Stimulated activated CD8-positive, alpha-beta memory T cell treated with anti-CD3 and anti-CD28 coated beads, Interleukin-2, amount 100 ng/mL, for 1 hour (primary cell): ENCODE measurements at regions not wholly inside any gene's neighbourhood (a gene's known extent, or its start where the extent isn't known, plus 50 kb on each side); places are given as distances from the start of the nearest gene placed in this dataset.
"Not testable (repeated sequence)": the region's sequence is repeated elsewhere in the genome, so short reads cannot be mapped to it uniquely, and the experiment has no call there.

Experiments used
- DNase-seq, 2 donors: peaks; one replicate each; pipeline ENCODE4 v3.0.0-alpha.2; 2020; ENCODE audit warnings: low read depth in 2 of 2

DNA sequence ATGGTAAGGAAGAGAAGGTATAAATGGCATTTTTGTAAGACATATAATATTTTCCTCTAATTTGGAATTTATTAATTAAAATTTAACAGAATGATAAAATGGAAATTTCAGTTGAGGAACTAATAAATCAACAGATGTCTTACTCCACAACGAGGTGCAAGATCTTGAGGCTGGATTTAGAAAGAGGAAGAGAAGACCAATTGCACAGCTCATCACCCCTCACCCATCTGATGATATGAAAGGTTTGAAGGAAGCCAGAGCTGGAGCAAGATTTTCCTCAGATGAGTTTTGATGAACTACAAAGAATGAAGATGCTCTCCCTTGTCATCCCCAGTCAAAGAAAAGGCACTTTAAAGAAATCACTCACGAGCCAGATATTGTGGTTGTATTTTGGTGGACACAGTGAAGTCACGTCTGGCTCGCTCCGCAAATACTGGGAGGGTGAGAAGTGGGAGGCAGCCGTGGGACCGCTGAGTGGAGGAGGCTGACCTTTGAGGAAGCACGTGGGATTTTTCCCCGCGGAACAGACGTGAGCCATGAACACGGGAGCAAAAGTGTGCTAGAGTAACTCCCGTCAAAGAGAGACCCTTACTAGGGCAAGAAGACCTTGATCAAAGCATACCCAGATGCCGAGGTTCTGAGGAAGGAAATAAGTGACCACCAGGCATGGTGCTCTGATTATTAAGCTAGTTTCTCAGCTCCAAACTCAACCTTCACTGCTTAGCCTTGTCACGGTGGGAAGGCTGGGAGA lies 511.4 kb downstream of the RNF144A start:
- no peak for DNase-seq

DNA sequence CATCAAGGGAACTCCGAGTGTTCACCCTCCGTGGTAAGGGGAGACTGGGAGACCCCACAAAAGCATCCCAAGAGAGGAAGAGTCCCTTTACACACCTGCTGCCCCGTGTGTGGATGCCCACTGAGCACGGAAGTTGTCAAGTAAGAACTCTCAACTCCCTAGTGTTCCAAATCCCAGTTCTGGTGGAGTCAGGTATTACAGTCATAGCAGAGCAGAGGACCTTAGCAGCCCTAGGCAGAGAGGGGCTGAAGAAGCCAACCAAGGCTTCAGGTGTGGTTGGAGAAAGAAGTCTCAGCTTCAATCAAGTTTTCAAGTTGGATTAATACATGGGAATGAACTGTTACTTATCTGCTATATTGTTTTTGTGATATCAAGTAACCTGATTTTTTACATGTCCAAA lies 512.5 kb downstream of the RNF144A start:
- DNase-seq, result no peak

DNA sequence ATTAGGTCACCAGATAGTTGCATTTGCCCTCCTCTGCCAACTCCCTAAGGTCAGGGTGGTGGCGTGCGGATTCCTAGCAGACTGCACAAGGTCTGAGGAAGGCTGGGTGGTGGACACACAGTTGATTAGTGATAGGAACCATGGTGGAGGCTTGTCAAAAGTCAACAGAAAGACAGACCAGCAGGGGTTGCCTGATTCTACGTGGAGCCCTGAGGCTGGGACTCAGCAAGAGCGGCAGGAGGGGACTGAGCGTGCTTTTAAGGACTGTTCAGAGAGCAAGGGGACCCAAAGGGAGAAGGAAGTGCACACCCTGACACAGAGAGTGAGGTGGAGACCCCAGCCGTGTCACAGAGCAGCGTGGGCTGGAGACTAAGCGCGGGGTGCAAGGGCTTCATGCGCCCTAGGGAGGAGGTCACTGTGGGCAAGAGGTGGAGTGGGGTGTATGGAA lies 513.2 kb downstream of the RNF144A start:
- no peak for DNase-seq

DNA sequence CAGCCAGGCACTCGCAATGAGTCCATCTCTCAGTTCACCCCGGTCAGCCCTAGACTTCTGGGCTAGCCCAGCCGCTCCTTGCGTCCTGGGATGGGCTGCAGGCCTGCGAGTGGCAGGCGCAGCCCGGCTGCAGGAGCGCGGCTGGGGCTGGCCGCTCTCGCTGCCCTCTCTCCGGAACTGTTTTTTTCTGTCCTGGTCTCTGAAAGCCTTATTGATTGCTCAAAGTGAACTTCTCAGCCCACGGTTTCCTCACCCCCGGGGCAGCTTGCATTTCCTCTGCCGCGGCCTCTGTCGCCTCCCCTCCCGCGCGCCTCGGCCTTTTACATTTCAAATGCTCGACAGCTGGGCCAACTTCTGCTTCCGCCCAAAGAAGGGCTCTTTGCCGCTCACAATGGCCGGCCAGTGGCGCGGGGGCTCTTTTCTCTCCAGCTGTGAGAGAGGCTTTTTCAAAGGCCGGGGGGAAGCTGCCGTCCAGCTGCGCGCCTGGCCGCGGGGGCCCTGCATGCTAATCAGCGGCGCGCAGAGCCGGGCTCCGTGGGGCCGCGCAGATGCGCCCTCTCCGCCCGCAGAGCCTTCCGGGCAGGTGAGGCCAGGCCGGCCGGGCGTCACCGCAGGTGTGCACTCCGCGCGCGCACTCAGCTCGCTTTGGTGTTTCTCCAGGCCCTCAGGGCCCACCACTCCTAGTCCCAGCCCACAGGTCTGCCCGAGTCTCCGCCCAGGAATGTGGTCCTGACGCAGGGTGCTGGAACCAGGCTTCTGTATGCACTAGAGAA lies 513.8 kb downstream of the RNF144A start:
- DNase-seq, result no peak

DNA sequence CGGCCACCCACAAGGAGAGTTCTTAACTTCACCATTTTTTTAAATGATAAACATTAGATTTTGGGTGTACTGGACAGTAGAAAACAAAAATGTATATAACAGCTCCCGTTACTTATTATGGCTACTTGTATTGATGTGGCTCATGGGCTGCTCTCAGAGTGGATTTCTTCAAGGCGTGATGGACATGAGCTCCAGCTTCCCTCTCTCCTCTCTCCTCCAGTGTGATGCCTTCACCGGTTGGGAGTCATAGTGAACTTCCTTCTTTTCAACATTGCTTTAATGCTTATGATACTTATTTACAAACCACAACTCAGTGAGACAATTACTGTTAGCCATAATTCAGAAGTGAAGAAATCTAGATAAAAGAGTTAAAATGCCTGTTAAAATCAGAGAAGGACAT lies 515.2 kb downstream of the RNF144A start:
- no peak for DNase-seq

DNA sequence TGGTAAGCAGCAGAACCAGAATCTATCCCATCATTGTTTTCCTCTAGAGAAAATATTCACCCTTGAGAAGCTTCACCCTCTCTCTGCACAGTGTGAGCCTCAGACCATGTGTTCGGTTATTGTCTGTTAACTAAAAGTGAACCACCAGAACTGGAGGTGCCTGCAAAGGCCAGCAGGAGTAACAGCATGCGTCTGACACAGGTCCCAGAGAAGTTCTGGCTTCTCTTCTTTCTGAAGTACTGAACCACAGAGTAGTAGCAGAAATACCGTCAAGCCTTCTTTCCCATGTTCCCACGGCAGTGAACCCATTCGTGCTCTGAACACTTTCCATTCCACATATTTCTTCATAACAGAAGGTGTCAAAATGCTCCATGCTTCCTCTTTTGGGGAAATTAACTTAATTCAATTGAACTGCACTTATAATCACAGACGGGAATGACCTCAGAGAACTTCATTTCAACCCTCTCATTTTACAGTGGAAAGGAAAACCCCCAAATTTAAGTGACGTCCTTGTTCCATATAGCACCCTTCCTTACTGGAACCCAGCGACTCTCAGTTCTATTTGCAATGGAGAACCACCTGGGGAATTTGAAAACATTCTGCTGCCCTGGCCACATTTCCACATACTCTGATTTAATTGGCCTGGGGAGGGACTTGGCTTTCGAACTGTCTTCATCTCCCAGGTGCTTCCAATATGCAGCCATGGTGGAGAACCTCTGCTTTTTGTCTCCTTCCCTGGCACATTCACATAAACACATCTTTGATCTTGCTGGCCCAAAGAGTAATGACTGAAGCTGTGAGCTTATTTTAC lies 519.1 kb downstream of the RNF144A start:
- no peak for DNase-seq

DNA sequence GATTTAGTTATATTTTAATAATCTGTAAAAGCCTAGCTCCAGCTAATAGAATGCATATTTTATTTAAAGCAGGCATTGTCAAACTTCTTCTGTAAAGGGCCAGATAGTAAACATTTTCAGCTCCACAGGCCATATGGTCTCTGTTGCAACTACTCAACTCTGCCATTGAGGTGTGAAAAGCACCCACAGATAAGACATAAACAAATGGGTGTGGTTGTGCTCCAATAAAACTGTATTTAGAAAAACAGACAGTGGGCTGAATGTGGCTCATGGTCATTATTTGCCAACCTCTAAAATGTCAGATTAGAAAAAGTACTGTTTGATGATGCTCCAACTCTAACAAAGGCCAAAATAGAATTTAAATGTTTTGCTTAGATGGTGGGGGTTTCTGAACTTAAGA lies 519.9 kb downstream of the RNF144A start:
- DNase-seq, result no peak

DNA sequence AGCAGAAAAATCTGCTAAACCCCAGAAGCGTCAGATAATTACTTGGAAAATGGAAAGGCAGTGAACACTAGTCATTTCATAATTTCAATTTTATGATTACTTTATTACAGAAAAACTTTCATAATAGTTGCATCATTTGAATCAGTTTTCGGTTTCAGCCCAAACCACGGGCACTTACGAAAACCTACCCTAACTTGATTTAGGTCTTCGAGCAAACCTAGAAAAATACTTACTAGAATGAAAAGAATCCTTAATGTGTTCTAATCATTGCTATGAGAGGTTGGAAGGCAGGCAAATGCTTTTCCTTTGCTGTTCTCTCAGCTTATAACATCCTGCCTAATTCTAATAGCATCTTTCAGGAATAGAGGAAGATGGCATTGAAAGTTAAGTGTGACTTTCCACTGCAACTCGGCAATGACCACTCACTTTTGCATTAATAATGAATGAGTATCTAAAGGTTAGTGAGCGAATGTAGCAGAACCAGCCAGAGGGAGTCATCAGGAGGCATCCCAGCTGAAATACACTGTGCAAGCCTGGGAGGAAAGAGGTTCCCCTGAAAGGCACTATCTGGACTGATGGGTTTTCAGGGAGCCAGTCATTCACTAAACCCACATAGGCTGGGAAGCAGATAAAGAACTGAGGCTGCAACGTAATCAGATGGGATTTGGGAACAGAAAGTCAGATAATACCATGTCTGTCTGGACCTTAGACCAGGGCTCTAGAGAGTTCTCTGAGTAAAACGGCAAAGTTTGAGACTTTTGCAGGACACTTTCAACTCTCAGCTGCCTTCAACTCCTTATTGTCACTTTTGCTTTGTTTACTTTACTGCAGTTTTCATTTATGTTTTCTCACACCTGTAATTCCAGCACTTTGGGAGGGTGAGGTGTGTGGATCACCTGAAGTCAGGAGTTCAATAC lies 520.8 kb downstream of the RNF144A start:
- no peak for DNase-seq

DNA sequence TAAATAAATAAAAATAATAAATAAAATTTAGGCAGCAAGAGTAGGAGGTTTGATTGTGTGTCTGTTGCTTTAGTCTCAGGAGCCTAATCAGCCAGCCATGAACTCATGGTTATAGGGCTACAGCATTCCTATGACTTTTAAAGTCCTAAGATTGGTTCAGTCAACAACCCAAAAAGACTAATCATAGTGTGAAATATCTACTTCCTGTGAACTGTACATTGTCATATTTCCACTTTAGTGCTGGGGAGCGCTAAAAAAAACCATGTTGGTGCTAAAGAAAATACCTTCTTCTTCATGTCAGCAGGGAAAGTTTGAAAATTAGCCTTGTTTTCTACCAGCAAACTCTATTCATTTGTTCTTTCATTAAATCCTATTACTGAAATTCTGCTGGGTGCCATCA lies 521.6 kb downstream of the RNF144A start:
- no peak for DNase-seq

DNA sequence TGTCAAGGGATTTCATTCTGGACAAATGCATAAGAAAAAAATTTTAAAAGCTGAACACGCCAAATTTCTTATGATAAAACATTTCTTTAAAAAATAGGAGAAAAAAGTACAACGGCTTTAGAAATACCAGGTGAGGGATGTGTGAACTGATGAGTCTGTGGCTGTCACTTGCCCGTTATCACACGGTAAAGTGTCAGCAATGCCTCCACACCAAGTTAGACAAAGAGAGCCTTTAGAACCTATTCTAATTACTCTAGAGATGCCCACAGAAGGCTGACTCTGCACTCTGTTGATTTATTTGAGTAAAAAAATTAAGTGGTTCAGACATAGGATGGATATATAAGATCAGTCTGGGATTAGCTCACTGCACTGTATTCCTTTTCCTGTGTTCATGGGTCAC lies 523.8 kb downstream of the RNF144A start:
- no peak for DNase-seq

DNA sequence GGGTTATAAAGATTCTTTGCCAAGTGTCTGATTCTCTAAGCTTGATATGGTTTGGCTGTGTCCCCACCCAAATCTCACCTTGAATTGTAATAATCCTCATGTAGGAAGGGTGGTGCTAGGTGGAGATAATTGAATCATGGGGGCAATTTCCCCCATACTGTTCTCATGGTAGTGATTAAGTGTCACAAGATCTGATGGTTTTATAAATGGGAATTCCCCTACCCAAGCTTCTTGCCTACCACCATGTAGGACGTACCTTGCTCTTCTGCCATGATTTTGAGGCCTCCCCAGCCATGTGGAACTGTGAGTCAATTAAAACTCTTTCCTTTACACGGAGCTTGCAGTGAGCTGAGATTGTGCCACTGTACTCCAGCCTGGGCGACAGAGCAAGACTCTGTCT lies 524.6 kb downstream of the RNF144A start:
- not testable (repeated sequence) for DNase-seq

DNA sequence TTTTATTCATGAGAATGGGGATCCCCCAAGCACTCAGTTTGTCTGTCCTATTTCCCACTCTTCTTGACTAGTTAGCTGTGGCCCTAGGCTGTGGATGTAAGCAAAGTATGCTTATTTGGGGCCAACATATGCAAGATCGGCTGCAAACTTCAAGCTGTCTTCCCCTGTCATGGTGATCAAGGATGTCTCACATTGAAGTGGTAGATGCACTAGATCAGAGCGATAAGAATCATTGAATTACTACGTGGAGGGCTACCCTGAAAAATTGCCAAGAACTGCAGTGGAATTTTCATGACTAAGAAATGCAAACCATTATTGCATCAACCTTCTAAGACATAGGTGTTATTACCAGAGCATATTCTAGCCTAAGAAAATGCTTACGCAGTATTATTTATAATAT lies 527.4 kb downstream of the RNF144A start:
- DNase-seq, result no peak

DNA sequence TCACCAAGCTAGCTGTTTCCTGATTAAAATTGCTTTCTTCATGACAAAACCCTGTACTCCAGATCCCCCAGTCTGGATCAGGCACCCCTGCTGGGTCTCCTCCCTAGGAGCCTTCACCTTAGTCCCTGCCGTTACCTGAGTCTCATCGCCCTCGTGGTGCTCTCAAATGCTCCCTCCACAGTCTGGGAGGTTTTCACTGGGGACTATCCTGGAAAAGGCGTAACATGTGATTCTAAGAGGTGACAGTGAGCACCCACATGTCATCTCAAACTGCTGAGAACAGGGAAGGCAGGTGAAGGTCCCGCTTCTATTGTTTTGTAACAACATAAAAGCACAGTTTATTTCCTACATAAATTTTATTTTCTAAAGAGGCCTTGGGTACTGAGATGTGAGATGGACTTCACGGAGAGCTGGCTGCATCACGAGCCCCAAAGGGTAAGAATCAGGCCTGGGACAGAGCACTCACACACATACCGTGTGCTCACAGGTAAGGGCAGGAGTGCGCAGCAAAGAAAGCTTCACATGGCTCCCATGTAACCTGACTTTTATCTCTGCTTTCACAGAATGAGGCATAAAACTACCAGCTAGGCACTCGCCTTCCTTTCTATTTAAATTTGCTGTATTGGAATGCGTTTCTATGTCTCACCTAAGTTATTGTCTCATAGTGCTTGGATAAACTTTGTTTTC lies 531.5 kb downstream of the RNF144A start:
- no peak for DNase-seq

DNA sequence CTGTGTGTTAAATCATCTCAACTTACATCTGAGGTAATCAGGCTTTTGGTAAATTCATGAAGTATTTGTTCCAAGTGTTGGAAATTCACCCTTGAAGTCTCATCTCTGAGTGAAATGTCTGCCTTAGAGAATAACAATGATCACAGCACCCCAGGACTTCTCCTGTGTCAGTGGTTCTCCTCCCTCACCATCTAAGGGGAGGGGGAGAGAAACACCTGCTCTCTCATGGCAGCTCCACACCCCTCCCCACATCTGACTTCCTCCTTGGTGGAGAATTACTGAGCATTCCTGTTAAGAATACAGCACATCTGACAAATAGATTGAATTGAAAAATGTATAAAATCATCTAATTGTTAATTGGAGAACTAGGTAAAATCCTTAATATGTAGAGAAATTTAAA lies 532.1 kb downstream of the RNF144A start:
- no peak for DNase-seq

DNA sequence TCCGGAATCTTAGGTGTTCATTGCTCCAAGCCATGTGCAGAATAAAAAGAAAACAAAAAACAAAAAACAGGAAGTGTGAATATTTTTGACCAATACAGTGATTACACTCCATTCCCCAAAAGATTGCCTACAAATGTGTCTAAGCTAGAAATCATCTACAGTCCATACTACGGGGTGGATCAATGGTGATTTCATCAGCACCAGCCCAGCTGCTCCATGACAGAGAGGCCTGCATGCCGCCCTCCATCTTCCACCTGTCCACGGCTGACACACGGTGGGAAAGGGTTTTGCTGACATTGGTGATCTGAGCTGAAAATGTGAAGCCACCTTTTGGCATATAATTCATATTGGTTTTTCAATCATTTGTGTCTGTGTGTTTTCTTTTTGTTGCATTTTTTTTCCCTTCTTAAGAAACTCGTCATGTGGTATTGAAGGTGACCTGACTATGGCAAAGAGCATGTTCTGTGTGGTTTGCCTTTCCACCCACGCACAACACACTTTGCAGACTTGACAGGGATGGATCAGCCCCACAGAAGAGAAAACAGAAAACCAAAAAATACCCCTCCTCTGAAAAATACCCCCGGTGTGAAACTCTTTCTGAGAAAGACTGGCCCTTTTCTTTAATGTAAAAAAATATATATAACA lies 533.1 kb downstream of the RNF144A start:
- no peak for DNase-seq

DNA sequence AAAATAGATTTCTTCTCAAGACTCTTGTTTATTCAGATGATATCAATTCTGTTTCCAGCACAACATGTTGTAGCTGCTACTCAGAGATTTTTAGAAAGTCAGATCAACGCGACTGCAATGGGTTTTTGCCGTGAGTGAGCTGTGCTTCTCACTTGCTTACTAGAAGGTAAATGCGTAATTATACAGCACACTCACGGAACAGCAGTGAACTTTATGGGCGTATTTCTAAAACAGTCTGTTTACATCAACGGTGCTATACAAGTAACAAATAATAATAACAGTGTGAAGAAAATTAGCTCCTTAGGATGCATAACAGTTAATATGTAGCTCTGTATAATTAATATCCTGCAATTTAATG lies 533.6 kb downstream of the RNF144A start:
- DNase-seq, result no peak

DNA sequence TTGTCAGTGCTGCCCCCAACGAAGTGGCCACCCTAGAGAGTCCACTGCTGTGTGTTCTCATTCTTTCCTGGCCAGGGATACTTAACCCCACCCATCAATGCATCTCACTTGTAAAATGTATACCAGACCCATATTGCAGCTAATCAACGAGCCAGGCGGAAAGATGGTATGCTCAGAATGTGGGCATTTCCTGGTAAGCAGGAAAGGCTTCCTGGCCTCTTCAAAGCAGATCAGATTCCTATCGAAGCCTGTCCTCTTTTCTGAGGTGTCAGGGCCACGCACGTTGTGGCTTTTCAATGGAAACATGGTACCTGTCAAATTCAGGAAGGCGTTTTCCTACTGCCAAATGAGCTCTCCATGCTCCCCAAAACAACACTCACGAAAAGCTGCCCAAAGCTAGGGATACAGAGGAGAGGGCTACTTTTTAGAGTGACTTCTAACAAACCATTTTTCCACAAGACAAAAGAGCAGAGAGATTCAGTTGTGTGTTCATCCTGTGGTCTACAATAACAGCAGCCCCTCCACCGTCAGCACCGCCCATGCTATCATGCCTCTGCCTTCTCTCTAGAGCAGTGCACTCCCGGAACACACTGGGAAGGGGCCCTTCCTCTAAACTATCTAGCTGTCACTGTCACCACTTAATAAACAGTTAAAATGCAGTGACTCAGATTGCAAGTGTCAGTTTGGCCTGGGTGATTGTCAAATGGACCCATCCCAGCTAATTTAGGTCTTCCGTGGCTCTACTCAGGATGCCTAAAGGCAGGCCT lies 535.1 kb downstream of the RNF144A start:
- no peak for DNase-seq

DNA sequence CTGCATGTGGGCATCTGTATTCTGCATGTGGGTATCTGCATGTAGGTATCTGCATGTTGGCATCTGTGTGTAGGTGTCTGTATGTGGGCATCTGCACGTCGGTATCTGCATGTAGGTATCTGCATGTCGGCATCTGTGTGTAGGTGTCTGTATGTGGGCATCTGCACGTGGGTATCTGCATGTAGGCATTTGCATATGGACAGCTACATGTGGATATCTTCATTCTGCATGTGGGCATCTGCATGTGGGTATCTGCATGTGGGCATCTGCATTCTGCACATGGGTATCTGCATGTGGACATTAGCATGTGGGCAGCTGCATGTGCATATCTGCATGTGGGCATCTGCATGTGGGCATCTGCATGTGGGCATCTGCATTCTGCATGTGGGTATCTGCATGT lies 537.4 kb downstream of the RNF144A start:
- no peak for DNase-seq

DNA sequence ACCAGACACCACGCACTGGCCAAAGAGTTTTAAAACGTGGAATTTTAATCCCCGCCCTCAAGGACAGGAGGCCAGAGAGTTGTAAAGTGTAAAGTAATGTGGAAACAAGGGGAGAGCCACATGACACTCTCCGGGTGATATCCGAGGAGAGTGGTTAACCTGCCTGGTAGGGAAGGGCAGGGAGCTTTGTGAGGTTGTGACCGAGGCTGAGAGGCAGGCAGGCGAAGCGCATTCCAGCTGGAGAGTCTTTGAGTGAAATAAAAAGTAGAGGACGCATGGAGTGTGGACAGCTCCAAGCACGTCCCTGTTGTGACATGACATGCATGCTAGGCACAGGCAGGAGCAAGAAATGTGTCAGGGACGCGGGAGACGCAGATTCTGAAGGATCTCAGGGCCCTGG lies 539.5 kb downstream of the RNF144A start:
- no peak for DNase-seq

DNA sequence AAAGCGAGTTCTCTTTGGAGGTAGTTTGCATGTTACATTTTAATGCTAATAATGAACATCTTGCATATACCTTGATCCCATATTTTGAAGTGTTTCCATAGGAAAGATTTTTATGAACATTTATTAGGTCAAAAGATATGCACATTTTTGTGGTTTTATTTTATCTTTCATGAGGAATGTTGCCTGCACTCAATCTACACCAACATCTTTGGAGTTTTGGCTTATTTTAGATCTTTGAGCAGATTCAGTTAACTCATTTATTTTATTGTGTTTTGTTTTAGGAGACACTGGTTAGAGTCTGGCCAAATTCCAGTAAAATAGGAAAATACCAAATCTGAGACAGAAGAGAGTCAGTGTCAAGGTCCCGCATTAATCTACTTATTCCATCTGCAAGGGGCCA lies 540.9 kb downstream of the RNF144A start:
- DNase-seq, result no peak
